Esophagus squamous epithelium (tissue), 5 donors: ENCODE measurements at regions not wholly inside any gene's neighbourhood (a gene's known extent, or its start where the extent isn't known, plus 50 kb on each side); places are given as distances from the start of the nearest gene placed in this dataset.

Experiments
- DNase-seq: peaks from one replicate; lab custom pipeline; 2025; lab: John Stamatoyannopoulos, UW
- H3K27ac ChIP-seq, 4 donors: fragments of 200-600 bp; sonication (generic); one replicate each; pipeline ENCODE4 v1.5.1; 2016 to 2019; ENCODE audit warnings: mild to moderate bottlenecking in 1 of 4
- H3K27me3 ChIP-seq, 4 donors: fragments of 200-600 bp; sonication (generic); 1 replicate in 3 of 4; 2 replicates in 1 of 4; pipeline versions ENCODE4 v1.5.1 to v1.6.0; 2017 to 2021; ENCODE audit warnings: antibody characterized with exemption in 1 of 4
- H3K36me3 ChIP-seq, 3 donors: fragments of 200-600 bp; sonication (generic); one replicate each; pipeline ENCODE4 v1.5.1; 2016 to 2019
- H3K4me1 ChIP-seq, 3 donors: fragments of 200-600 bp; sonication (generic); one replicate each; pipeline ENCODE4 v1.5.1; 2017 to 2019
- H3K4me3 ChIP-seq, 4 donors: fragments of 200-600 bp; sonication (generic); 1 replicate in 3 of 4; 2 replicates in 1 of 4; pipeline ENCODE4 v1.5.1; 2016 to 2019; ENCODE audit warnings: mild to moderate bottlenecking in 2 of 4, moderate library complexity in 1 of 4
- H3K9me3 ChIP-seq, 3 donors: fragments of 200-600 bp; sonication (generic); one replicate each; pipeline ENCODE4 v1.5.1; 2016 to 2019
- POLR2A ChIP-seq, 4 donors: fragments of 450-650 bp; IDR thresholded peaks; one replicate each; pipeline ENCODE4 v1.6.1; 2017; ENCODE audit warnings: antibody characterized with exemption in 4 of 4, mild to moderate bottlenecking in 4 of 4, moderate library complexity in 3 of 4
- WGBS, 2 donors: methylation state at CpG; one replicate each; pipeline ENCODE4 v1.1.5; 2018; 5-methylcytosine and 5-hydroxymethylcytosine counted together
- intact Hi-C: fragments of 100-400 bp; cut with DNase I; formaldehyde crosslinking; loops from one replicate; pipeline ENCODE4 v1.15.0; 2022
- TF ChIP-seq, protein P1 (sequence below), 6 experiments: fragments of 450-650 bp in 4 of 6; fragments of 200-600 bp in 2 of 6; sonication (generic) in 2 of 6; IDR thresholded peaks; one replicate each; pipeline ENCODE4 v1.5.1; 2016 to 2019; ENCODE audit warnings: antibody characterized with exemption in 6 of 6, mild to moderate bottlenecking in 4 of 6, moderate library complexity in 4 of 6
- donor health status: DM: yes; HTN: yes; CAD: no.

DNA sequence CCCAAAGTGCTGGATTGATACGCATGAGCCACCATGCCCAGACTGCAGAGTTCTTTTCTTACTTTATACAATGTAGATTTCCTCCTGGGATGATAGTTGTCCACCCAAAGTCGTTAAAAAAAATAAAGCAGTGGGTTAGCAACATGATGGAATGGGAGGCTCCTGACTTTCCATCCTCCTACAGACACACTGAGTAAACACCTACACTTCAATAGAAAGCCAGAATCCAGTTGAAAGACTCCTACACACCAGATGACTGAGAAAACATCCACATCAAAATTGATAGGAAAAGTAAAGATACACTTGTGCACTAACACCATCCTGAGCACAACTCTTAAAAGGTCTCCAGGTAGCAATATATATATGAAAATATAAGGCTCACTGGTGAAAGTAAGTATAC lies 95.0 kb upstream of the TUT7 start:
- DNase-seq: no peak
- no peaks in the 10 kb centered on the region for H3K36me3 ChIP-seq
- no peaks in the 10 kb centered on the region for H3K9me3 ChIP-seq
- 79 to 81% methylated on average over 2 of the region's 2 CpGs for WGBS, 2 donors
- H3K27me3 ChIP-seq: no peaks in the 10 kb centered on the region
- intact Hi-C loops: no loop called here
- H3K27ac ChIP-seq: no peak overlapping the region
- H3K4me3 ChIP-seq: no peak overlapping the region
- TF ChIP-seq, protein P1, sequence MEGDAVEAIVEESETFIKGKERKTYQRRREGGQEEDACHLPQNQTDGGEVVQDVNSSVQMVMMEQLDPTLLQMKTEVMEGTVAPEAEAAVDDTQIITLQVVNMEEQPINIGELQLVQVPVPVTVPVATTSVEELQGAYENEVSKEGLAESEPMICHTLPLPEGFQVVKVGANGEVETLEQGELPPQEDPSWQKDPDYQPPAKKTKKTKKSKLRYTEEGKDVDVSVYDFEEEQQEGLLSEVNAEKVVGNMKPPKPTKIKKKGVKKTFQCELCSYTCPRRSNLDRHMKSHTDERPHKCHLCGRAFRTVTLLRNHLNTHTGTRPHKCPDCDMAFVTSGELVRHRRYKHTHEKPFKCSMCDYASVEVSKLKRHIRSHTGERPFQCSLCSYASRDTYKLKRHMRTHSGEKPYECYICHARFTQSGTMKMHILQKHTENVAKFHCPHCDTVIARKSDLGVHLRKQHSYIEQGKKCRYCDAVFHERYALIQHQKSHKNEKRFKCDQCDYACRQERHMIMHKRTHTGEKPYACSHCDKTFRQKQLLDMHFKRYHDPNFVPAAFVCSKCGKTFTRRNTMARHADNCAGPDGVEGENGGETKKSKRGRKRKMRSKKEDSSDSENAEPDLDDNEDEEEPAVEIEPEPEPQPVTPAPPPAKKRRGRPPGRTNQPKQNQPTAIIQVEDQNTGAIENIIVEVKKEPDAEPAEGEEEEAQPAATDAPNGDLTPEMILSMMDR (IDR thresholded peaks at IDR 0.05): no peak
- no peak for TF ChIP-seq POLR2A (IDR thresholded peaks at IDR 0.05)
- H3K4me1 ChIP-seq: peaks cover 0 to 4% (median 0%) of the 10 kb centered on the region in 3 donors

DNA sequence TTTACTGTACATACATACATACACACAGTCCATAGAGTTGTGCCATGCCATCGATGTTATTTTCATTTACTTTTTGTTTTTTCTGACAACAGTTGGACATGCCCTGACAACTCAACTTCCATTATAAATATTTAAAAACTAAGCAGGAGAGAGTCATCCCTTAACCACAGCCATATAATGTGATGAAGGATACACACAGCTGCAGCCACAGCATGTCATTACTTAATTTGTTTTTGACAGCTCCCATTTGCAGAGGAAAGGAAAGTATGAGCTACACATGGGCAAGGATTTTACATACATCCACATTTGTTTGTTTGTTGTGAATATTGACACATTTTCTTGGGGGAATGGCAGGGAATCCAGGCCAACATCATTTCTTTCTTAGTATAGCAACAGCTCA lies 91.5 kb upstream of the TUT7 start:
- intact Hi-C loops: no loop called here
- H3K4me3 ChIP-seq: no peak overlapping the region
- no peaks in the 10 kb centered on the region for H3K36me3 ChIP-seq
- DNase-seq: no peak
- no peaks in the 10 kb centered on the region for H3K27me3 ChIP-seq
- no peaks in the 10 kb centered on the region for H3K4me1 ChIP-seq
- no peaks in the 10 kb centered on the region for H3K9me3 ChIP-seq
- 37 to 44% methylated on average over 1 of the region's 1 CpG for WGBS, 2 donors
- TF ChIP-seq, protein P1 (IDR thresholded peaks at IDR 0.05): no peak
- no peak for TF ChIP-seq POLR2A (IDR thresholded peaks at IDR 0.05)
- no peak overlapping the region for H3K27ac ChIP-seq

DNA sequence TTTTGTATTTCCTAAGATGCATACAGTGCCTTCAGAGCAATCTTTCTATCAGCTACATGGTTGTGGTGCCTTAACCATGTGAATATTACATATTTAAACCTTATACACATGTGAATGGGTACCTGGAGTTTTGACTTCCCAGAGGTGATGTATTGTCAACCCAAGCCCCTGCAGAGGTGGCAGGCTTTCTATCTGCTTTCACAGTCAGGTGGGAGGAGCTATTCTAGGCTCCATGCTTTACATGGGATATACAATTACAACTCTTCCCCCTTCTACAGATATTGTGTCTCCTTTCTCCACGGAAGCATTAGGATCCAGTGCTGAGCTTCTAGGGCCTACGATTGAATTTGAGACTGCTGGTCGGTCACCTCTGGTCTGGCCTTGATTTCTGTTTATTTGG lies 89.8 kb upstream of the TUT7 start:
- intact Hi-C loops: no loop called here
- H3K4me1 ChIP-seq: no peaks in the 10 kb centered on the region
- DNase-seq: no peak
- H3K27me3 ChIP-seq: no peaks in the 10 kb centered on the region
- TF ChIP-seq POLR2A (IDR thresholded peaks at IDR 0.05): no peak
- TF ChIP-seq, protein P1 (IDR thresholded peaks at IDR 0.05): no peak
- H3K27ac ChIP-seq: no peak overlapping the region
- no peaks in the 10 kb centered on the region for H3K36me3 ChIP-seq
- 82 to 88% methylated on average over 3 of the region's 3 CpGs for WGBS, 2 donors
- H3K9me3 ChIP-seq: no peaks in the 10 kb centered on the region
- H3K4me3 ChIP-seq: no peak overlapping the region

DNA sequence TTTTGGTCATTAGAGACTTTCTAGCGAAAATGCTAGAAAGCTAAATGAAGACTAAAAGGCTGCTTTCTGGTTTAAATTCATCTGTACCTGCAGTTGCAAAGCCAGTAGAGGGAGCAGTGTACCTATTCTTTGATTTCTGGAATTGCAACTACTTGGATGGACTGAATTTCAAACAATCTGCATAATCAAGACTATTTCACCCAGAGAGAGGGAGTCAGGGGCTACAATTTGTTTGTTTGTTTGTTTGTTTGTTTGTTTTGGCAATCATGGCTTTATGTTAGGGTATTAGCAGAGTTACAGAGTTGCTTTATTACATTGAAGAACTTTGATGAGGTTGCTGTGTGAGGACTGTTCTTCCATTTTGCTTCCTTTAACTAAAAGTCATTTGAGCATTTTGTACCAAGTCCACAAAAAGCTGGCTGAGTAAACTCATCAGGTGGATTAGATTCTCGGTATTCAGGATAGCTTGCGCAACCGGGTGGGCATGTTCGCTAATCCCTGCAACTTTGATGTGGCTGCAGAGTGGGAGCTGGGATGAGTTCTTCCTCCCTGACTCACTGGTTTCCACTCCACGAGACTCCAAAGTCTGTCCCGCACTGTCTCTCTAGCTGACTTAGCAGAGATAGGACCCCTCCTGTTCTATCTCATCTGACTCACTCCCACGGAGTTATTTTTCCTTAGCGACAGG lies 80.0 kb upstream of the TUT7 start:
- intact Hi-C loops: no loop called here
- peak overlapping the region in 1 of 4 donors; percentile 1 for H3K4me3 ChIP-seq

More for the DNA sequence above, 80.0 kb upstream of the TUT7 start:
- Histone ChIP-seq H3K4me1 (peaks cover 0 to 8% (median 0%) of the 10 kb centered on the region in 3 donors), H3K27ac (peak overlapping the region in 2 of 4 donors; percentile 42 to 45), H3K9me3 (peaks cover 0 to 12% (median 0%) of the 10 kb centered on the region in 3 donors), H3K36me3 (no peaks in the 10 kb centered on the region), H3K27me3 (peaks cover 0 to 2% (median 0%) of the 10 kb centered on the region in 4 donors)
- 9 to 32% methylated on average over 8 to 9 of the region's 9 CpGs for WGBS, 2 donors
- TF ChIP-seq POLR2A (IDR thresholded peaks at IDR 0.05): no peak
- TF ChIP-seq, protein P1 (IDR thresholded peaks at IDR 0.05): peak; percentile 24 to 78 (median 72)
- DNase-seq: no peak
